ENCODE measurements at regions not wholly inside any gene's neighbourhood (a gene's known extent, or its start where the extent isn't known, plus 50 kb on each side); places are given as distances from the start of the nearest gene placed in this dataset.

- no peak for DNase-seq (ENCODE audit: low spot score)
Measured at GRCh38 chr2:123002660-123003248, 1022.3 kb upstream of the CNTNAP5 start.

- no peak for DNase-seq (ENCODE audit: low spot score)
Measured at GRCh38 chr2:123015186-123015585, 1009.9 kb upstream of the CNTNAP5 start.

GRCh38 chr2:123035541-123035940, 989.5 kb upstream of the CNTNAP5 start:
- DNase-seq (ENCODE audit: low spot score), result no peak

- no peak for DNase-seq (ENCODE audit: low spot score)
Measured at GRCh38 chr2:123036300-123036699, 988.8 kb upstream of the CNTNAP5 start.

- no peak for DNase-seq (ENCODE audit: low spot score)
Measured at GRCh38 chr2:123040506-123040905, 984.6 kb upstream of the CNTNAP5 start.

GRCh38 chr2:123043458-123043857, 981.6 kb upstream of the CNTNAP5 start:
- DNase-seq (ENCODE audit: low spot score), result no peak

- no peak for DNase-seq (ENCODE audit: low spot score)
Measured at GRCh38 chr2:123045713-123046112, 979.4 kb upstream of the CNTNAP5 start.

- no peak for DNase-seq (ENCODE audit: low spot score)
Measured at GRCh38 chr2:123047186-123047585, 977.9 kb upstream of the CNTNAP5 start.

GRCh38 chr2:123051136-123051535, 974.0 kb upstream of the CNTNAP5 start:
- no peak for DNase-seq (ENCODE audit: low spot score)

GRCh38 chr2:123061534-123061933, 963.6 kb upstream of the CNTNAP5 start:
- no peak for DNase-seq (ENCODE audit: low spot score)

- no peak for DNase-seq (ENCODE audit: low spot score)
Measured at GRCh38 chr2:123073371-123073770, 951.7 kb upstream of the CNTNAP5 start.

- no peak for DNase-seq (ENCODE audit: low spot score)
Measured at GRCh38 chr2:123073956-123074355, 951.1 kb upstream of the CNTNAP5 start.

GRCh38 chr2:123077101-123077500, 948.0 kb upstream of the CNTNAP5 start:
- no peak for DNase-seq (ENCODE audit: low spot score)

GRCh38 chr2:123080331-123080730, 944.8 kb upstream of the CNTNAP5 start:
- DNase-seq (ENCODE audit: low spot score), result no peak

GRCh38 chr2:123085484-123085883, 939.6 kb upstream of the CNTNAP5 start:
- no peak for DNase-seq (ENCODE audit: low spot score)

GRCh38 chr2:123086613-123087385, 938.3 kb upstream of the CNTNAP5 start:
- DNase-seq (ENCODE audit: low spot score), result no peak

- DNase-seq (ENCODE audit: low spot score), result no peak
Measured at GRCh38 chr2:123091471-123091870, 933.6 kb upstream of the CNTNAP5 start.

GRCh38 chr2:123093199-123093598, 931.9 kb upstream of the CNTNAP5 start:
- no peak for DNase-seq (ENCODE audit: low spot score)

GRCh38 chr2:123095219-123095835, 929.8 kb upstream of the CNTNAP5 start:
- DNase-seq (ENCODE audit: low spot score), result no peak

GRCh38 chr2:123098619-123099018, 926.5 kb upstream of the CNTNAP5 start:
- DNase-seq (ENCODE audit: low spot score), result no peak

- DNase-seq (ENCODE audit: low spot score), result no peak
Measured at GRCh38 chr2:123101434-123101833, 923.7 kb upstream of the CNTNAP5 start.

GRCh38 chr2:123103902-123104301, 921.2 kb upstream of the CNTNAP5 start:
- no peak for DNase-seq (ENCODE audit: low spot score)

- no peak for DNase-seq (ENCODE audit: low spot score)
Measured at GRCh38 chr2:123116595-123116994, 908.5 kb upstream of the CNTNAP5 start.

Data from CD4-positive, alpha-beta T cell treated with Interleukin-2 at 100 ng/mL for 4 hours (primary cell).